Lung (tissue), 11 donors: ENCODE measurements at regions not wholly inside any gene's neighbourhood (a gene's known extent, or its start where the extent isn't known, plus 50 kb on each side); places are given as distances from the start of the nearest gene placed in this dataset.

Experiments used
- ATAC-seq: fragments of 200-7000 bp; cut with Tn5 transposase; one replicate; pipeline ENCODE4 v1.9.1; 2020; ENCODE audit warnings: moderate number of reproducible peaks; ENCODE audit not compliant: insufficient read depth, low FRiP score
- DNase-seq, 3 donors: peaks; one replicate each; pipeline ENCODE4 v3.0.0-alpha.2; 2013 to 2017
- H3K27ac ChIP-seq, 2 donors: one replicate each; pipeline ENCODE4 v1.5.1; 2013; ENCODE audit warnings: mild to moderate bottlenecking in 2 of 2, moderate library complexity in 2 of 2, control low read depth in 1 of 2, inconsistent platforms in 1 of 2, low read depth in 1 of 2, low read length in 1 of 2
- H3K27me3 ChIP-seq, 3 donors: one replicate each; pipeline ENCODE4 v1.5.1; 2013; ENCODE audit warnings: low read length in 2 of 3; ENCODE audit not compliant: control insufficient read depth in 3 of 3, insufficient read depth in 3 of 3
- H3K36me3 ChIP-seq, 4 donors: one replicate each; pipeline ENCODE4 v1.5.1; 2013; ENCODE audit warnings: low read length in 4 of 4, mild to moderate bottlenecking in 1 of 4, moderate library complexity in 1 of 4; ENCODE audit not compliant: control insufficient read depth in 4 of 4, insufficient read depth in 4 of 4
- H3K4me1 ChIP-seq, 5 donors: one replicate each; pipeline ENCODE4 v1.5.1; 2013; ENCODE audit warnings: low read length in 5 of 5, mild to moderate bottlenecking in 2 of 5, moderate library complexity in 1 of 5; ENCODE audit not compliant: control insufficient read depth in 5 of 5, insufficient read depth in 5 of 5
- H3K4me3 ChIP-seq: one replicate; pipeline ENCODE4 v1.5.1; 2013; ENCODE audit warnings: mild to moderate bottlenecking, control low read depth, moderate library complexity
- H3K9ac ChIP-seq, 2 donors: one replicate each; pipeline ENCODE4 v1.5.1; 2013; ENCODE audit warnings: low read length in 2 of 2, control low read depth in 1 of 2; ENCODE audit not compliant: insufficient read depth in 1 of 2
- H3K9me3 ChIP-seq, 4 donors: one replicate each; pipeline ENCODE4 v1.5.1; 2013; ENCODE audit warnings: low read length in 3 of 4, mild to moderate bottlenecking in 1 of 4, moderate library complexity in 1 of 4; ENCODE audit not compliant: control insufficient read depth in 4 of 4, insufficient read depth in 3 of 4
- WGBS, 2 donors: extraction: QIAGEN DNeasy Blood & Tissue Kit; methylation state at CpG; one replicate each; pipeline ENCODE4 v1.1.7; 2013; 5-methylcytosine and 5-hydroxymethylcytosine counted together
- TF ChIP-seq, protein P1 (sequence below): IDR thresholded peaks from 2 replicates; pipeline ENCODE4 v1.5.1; 2012; ENCODE audit warnings: mild to moderate bottlenecking; ENCODE audit errors: control extremely low read depth, extremely low read depth
- donor health status: control.
- donor health status: control.
- donor health status: Bipolar disorder and iron deficiency.
- donor health status: healthy.
- donor health status: DM: yes; HTN: yes; CAD: no.

DNA sequence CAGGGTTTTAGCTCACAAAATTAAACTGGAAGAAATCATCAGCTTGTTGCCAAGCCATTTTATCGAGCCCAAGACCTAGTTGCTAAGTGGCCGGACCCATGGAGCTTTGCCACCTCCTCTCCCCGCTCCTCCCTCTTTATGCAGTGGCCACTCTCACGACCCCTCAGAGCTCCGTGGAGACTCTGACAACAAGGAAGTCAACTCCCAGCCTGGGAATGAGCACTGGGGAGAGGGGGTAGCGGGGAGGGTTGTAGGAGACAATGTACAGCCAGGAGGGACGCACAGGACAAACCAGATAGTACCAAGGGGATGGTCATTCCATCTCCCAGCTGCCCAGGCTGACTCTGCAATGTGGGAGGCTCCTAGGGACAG is 250.9 kb downstream of the SIPA1L2 start:
- H3K4me3 ChIP-seq: no peak overlapping the region
- H3K27me3 ChIP-seq: no peaks in the 10 kb centered on the region
- TF ChIP-seq, protein P1, sequence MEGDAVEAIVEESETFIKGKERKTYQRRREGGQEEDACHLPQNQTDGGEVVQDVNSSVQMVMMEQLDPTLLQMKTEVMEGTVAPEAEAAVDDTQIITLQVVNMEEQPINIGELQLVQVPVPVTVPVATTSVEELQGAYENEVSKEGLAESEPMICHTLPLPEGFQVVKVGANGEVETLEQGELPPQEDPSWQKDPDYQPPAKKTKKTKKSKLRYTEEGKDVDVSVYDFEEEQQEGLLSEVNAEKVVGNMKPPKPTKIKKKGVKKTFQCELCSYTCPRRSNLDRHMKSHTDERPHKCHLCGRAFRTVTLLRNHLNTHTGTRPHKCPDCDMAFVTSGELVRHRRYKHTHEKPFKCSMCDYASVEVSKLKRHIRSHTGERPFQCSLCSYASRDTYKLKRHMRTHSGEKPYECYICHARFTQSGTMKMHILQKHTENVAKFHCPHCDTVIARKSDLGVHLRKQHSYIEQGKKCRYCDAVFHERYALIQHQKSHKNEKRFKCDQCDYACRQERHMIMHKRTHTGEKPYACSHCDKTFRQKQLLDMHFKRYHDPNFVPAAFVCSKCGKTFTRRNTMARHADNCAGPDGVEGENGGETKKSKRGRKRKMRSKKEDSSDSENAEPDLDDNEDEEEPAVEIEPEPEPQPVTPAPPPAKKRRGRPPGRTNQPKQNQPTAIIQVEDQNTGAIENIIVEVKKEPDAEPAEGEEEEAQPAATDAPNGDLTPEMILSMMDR: no peak
- H3K9ac ChIP-seq: no peak overlapping the region
- H3K4me1 ChIP-seq: peaks cover 0 to 5% (median 0%) of the 10 kb centered on the region in 5 donors
- no peak for ATAC-seq
- H3K9me3 ChIP-seq: peaks cover 0 to 3% (median 0%) of the 10 kb centered on the region in 4 donors
- H3K27ac ChIP-seq: no peak overlapping the region
- 82 to 85% methylated on average over 7 of the region's 7 CpGs for WGBS, 2 donors
- no peaks in the 10 kb centered on the region for H3K36me3 ChIP-seq
- peak in 1 of 3 donors; percentile 12 for DNase-seq

DNA sequence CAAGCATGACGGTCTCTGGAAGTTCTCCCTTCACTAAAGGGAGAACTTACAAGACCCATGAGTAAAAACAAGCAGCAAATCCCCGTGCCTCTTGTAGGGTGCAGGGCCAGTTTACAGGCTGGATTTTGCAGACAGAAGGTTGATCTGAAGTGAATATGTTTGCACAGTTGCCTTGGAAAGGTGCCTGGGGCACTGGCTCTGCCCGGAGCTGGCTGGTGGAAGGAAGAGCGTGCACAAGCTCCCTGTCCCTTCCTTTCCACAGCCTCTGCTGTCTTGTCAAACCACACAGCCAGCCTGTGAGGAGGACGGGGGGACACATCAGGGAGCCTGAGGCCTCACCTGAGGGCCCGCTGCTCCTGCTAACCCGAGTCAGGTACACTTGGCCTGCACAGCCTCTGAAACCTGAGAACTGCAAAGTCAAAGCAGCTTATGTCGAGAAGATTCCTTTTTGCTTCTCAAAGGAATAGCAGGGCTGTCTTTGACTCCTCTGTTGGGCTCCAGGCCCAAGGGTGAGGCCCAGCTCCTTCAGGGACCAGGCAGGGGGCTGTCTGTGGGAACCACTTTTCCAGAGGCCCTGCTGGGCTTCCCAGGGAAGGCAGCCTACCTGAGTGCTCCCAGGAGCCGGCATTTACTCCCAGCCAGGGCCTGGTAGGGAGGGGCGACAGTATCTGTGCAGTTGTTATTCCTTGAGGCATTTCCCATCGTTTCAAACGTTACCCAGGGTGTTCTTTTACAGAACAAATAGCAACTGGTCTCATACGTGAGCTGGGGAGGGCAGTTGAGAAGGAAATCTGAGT is 251.5 kb downstream of the SIPA1L2 start:
- Histone ChIP-seq H3K36me3 (no peaks in the 10 kb centered on the region), H3K9ac (no peak overlapping the region), H3K9me3 (peaks cover 0 to 3% (median 0%) of the 10 kb centered on the region in 4 donors), H3K4me3 (no peak overlapping the region), H3K27ac (no peak overlapping the region), H3K4me1 (peaks cover 0 to 5% (median 1%) of the 10 kb centered on the region in 5 donors), H3K27me3 (no peaks in the 10 kb centered on the region)
- WGBS, 2 donors: 77 to 83% methylated on average over 13 of the region's 13 CpGs
- ATAC-seq (no peak), DNase-seq (peak in 1 of 3 donors; percentile 26)
- TF ChIP-seq, protein P1: no peak

DNA sequence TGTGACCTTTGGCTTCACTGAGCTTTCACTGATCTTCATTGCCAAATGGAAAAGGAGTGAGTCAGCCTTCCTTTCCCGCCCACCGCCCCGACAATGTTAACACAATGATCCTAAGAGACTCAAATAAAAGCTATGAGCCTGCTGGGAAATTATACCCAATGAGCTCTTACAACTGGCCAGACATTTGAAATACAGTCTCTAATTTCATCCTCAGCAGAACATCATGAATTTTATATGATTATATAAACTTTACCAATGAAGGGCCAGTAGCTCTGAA is 252.5 kb downstream of the SIPA1L2 start:
- 61 to 64% methylated on average over 3 of the region's 3 CpGs for WGBS, 2 donors

More for the DNA sequence above, 252.5 kb downstream of the SIPA1L2 start:
- Histone ChIP-seq H3K4me1 (peaks cover 0 to 5% (median 1%) of the 10 kb centered on the region in 5 donors), H3K4me3 (no peak overlapping the region), H3K36me3 (no peaks in the 10 kb centered on the region), H3K9ac (no peak overlapping the region), H3K27me3 (no peaks in the 10 kb centered on the region), H3K27ac (no peak overlapping the region), H3K9me3 (peaks cover 0 to 3% (median 0%) of the 10 kb centered on the region in 4 donors)
- ATAC-seq: no peak
- DNase-seq: peak in 1 of 3 donors; percentile 20
- TF ChIP-seq, protein P1: no peak
